NCI-H446 treated with DMSO at 0.1 percent for 48 hours (cell line): ENCODE measurements at regions not wholly inside any gene's neighbourhood (a gene's known extent, or its start where the extent isn't known, plus 50 kb on each side); places are given as distances from the start of the nearest gene placed in this dataset.

Experiments
- DNase-seq: peaks from one replicate; lab custom pipeline; 2025; lab: John Stamatoyannopoulos, UW

DNA sequence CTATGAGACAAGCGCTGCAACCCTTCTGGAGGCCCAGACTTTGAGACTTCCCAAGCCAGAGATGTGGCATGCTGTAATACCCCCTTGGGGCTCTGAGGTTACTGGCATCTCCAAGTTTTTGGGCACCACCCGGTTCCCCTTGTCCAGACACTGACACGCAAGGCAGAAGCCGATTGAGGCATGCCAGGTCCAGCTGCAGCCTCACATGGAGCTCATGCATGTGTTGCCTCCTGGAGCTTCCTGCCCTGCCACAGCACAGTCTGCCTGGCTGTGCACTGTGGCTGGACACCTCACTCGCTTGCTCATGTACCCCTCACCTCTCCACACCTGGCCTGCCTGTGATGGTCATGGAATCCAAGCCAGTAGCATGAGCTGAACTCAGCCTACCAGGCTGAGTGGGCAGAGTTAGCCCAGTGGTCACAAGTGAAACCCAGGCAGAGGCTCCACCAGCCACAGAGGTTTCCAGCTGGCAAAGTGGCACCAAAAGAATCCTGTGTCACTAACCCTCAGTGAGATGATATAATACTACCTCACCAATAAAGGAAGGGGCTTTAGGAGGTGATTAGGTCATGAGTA, 789.2 kb upstream of the INTU start:
- DNase-seq: no peak

DNA sequence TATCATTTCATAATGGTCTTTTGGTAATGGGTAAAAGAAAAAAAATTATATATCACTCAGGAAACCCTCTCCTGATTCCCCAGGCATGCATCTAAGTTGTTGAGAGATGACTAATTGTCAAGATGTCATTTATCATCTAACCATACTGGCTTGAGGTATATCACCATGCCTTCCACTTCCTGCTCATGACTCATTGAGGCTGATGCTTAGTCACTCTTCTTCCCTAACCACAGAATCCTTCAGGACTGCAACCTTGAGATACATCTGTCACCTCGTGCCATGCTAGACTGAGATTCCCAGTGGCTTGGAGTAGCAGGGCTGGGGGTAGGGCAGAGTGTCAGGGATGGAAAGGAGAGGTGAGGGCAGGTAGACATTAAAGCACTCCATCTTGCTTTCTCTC, 782.5 kb upstream of the INTU start:
- peak; percentile 22 for DNase-seq

DNA sequence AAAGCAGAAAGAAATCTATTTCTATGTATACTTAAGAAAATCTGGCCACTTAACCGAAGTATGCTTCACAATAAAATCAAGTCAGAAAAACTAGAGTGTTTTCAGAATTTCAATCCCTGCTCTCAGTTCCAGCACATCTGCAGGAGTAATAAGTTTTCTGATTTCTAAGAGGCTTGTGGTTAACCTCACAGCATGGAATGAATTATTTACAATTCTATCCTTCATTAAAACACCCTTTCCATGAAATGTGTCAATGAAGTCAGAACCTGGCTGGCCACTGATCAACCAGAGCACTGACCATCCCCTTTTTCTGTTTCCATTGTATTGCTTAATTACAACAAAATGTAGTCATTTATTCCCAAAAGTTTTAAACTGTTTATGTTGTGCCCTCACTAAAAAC, 781.4 kb upstream of the INTU start:
- no peak for DNase-seq

DNA sequence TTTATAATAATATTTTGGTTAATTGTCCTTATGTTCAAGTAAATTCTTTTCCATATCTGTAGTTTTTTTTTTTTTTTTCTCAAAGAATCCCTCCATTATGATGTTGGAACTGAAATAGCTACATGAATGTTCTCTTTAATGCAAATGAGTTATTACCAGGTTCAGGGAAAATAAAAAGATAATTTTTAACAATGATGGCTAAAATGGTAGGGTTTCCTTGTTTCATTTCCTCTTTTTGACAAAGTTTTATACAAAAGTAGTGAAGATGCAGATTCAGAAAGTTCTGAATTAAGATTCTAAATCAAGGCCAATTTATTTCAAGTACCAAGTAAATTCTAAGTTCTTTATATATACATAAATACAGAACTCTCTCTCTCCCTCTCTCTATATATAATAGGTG, 779.0 kb upstream of the INTU start:
- no peak for DNase-seq

DNA sequence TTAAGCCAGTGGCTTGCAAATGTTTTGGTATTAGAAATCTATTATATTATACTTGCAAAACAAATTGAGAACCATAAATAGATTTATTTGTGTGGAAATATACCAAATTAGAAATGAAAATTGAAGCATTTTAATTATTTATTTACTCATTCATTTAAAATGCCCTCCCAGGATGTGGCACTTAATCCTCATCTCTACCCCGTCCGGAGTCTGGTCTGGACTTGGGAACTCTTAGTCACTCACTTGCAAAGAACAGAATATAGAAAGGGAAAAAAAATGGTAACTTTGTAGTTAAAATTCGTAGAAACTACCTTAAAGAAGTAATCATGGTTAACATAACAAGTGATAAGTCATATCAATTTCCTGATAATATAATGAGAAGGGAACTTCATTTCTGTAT, 775.9 kb upstream of the INTU start:
- DNase-seq: no peak

DNA sequence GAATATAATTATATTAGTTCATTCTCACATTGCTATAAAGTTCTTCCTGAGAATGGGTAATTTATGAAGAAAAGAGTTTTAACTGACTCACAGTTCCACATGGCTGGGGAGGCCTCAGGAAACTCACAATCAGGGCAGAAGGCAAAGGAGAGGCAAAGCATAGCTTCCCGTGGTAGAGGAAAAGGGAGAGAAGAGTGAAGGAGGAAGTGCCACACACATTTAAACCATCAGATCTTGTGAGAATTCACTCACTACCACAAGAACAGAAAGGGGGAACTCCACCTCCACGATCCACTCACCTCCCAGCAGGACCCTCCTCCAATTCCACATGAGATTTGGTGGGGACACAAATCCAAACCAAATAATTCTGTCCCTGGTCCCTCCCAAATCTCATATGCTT, 773.4 kb upstream of the INTU start:
- DNase-seq: no peak

DNA sequence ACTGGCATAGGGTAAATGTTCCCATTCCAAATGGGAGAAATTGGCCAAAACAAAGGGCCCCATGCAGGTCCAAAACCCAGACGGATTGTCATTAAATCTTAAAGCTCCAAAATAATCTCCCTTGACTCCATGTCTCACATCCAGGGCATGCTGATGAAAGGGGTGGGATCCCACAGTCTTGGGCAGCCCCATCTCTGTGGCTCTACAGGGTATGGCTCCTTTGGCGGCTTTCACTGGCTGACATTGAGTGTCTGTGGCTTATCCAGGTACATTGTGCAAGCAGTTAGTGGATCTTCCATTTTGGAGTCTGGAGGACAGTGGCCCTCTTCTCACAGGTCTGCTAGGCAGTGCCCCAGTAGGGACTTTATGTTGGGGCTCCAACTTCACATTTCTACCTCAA, 772.9 kb upstream of the INTU start:
- no peak for DNase-seq

DNA sequence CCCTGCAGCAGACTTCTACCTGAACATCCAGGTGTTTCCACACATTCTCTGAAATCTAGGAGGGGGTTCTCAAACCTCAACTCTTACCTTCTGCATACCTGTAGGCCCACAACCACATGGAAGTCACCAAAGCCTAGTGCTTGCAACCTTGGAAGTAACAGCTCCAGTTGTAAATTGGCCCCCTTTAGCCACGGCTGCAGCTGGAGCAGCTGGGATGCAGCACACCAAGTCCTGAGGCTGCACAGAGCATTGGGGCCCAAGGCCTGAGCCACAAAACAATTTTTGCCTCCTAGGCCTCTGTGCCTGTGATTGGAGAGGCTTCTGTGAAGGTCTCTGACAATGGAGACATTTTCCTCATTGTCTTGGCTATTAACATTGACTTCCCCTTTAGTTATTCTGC, 772.4 kb upstream of the INTU start:
- no peak for DNase-seq

DNA sequence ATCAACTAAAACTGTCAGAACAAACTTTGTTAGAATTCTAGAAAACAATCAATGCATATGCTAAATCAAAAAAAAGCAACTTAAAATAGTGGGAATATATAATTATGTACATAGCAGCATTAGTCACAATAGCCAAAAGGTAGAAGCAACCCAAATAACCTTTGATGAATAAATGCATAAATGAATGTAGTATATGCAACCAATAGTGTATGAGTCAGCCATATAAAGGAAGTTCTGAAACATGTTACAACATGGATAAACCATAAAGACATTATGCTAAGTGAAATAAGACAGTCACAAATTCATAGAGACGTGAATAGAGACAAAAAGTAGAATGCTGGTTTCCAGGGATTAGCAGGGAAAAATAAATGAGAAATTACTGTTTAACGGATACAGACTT, 762.8 kb upstream of the INTU start:
- no peak for DNase-seq

DNA sequence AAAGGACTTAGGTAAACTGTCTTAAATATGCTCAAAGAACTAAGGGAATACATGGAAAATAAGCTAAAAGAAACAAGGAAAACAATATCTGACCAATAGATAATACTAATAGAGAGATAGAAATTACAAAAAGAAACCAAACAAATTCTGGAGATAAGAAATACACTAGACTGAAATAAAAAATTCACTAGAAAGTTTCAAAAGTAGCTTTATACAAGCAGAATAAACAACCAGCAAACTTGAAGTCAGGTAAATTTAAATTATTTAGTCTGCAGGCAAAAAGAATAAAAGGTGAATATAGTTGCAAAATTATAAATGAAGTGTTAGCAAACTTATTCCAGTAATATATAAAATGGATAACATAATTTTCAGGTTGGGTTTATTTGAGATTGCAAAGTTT, 760.9 kb upstream of the INTU start:
- DNase-seq: no peak

DNA sequence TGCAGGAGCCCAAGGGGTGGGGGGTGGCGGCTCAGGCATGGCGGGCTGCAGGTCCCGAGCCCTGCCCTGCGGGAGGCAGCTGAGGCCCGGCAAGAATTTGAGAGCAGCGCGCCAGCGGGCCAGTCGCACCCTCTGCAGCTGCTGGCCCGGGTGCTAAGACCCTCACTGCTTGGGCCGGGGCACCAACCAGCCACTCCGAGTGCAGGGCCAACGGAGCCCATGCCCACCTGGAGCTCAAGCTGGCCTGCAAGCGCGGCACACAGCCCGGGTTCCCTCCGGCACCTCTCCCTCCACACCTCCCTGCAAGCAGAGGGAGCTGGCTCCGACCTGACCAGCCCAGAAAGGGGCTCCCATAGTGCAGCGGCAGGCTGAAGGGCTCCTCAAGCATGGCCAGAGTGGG, 758.2 kb upstream of the INTU start:
- no peak for DNase-seq

DNA sequence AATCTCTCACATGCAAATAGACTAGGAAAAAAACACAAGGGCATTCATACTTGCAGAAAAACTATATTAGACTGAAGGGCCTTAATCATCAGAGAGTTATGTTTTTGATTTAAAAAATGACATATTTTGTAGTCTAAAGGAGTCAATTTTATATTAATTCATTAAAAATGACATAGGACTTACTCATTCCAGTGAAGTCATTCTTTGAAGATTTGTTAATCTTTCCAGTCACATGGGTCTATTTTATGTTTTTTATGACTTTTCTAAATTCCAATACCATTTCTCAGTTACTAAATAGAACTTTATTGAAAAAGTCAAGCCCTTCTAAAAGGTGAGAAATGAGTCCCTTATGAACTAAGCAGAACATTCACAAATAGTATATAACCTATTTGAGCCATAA, 743.8 kb upstream of the INTU start:
- no peak for DNase-seq

DNA sequence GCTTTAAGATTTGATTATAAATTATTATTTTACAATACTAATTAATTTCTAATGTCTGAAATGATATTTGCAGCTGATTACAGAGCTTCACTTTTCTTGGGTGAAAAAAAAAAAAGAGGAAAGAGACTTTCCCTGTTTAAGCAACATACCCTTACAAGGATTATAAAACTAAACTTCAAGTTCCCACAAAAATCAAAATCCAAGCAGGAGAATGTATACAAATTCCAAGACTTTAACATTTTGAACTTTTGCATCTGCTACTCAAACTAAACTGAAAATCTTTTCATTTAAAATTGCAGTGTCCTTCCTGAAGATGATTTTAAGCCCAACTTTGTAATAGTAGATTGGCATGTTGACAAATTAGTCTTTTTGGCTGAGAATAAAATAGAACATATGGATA, 742.4 kb upstream of the INTU start:
- no peak for DNase-seq

DNA sequence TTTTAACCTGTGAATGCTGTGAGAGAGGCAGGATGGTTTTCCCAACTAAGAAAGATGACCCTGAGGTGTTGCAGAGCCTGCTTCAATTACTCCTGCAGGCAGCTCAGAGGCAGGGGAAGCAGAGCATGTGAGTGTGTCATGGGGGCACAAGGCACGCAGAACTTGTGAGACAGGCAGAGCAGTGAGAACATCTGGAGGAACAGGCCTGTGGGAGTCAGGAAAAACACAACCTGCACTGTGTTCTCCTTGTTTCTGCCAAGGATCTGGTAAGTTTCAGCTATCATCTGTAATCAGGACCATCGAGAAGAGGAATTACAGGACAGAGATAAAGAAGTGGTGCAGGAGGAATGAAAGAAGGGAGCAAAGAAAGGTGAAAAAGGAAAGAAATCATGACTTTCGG, 741.8 kb upstream of the INTU start:
- DNase-seq: no peak

DNA sequence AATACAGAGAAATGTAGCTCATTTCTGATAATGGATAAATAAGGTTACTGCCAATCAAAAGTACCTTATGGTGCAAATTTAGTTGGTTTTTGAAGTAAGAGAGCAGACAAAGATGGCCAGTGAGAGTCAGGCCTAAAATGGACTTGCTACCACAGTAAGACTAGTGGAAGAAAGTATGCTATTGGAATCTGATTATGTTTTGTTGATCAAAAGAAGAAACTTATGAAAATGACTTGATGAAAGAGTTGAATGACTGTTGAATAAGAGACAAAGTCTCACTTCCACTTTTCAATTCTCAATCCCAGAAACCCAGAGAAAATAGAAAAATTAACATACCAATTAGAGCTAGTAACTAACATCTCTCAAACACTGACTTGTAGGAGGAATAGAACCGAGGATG, 737.8 kb upstream of the INTU start:
- no peak for DNase-seq

DNA sequence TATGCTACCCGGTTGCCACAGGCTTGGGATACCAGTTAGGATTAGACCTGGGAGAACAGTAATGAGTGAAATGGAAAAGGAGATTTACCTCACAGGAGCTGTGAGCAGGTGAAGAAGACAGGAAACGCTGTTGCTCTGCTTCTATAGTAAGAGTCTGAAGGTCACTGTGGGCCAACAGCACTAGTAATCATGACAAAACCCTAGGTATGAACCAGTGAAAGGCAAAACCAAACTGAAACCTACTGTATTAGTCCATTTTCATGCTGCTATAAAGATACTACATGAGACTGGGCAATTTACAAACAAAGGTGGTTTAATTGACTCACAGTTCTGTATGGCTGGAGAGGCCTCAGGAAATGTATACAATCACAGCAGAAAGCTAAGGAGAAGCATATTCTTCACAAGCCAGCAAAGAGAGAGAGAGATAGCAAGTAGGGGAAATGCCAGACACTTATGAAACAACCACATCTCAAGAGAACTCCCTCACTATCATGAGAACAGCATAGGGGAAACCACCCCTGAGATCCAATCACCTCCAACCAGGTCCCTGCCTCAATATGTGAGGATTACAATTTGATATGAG, 736.7 kb upstream of the INTU start:
- no peak for DNase-seq

DNA sequence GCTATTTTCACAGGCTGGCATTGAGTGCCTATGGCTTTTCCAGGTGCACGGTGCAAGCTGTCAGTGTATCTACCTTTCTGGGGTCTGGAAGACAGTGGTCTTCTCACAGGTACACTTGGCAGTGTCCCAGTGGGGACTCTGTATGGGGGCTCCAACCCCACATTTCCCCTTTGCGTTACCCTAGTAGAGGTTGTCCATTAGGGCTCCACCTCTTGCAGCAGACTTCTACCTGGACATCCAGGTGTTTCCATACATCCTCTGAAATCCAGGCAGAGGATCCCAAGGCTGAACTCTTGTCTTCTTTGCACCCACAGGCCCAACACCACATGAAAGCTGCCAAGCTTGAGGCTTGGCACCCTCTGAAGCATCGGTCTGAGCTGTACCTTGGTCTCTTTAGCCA, 735.7 kb upstream of the INTU start:
- no peak for DNase-seq

DNA sequence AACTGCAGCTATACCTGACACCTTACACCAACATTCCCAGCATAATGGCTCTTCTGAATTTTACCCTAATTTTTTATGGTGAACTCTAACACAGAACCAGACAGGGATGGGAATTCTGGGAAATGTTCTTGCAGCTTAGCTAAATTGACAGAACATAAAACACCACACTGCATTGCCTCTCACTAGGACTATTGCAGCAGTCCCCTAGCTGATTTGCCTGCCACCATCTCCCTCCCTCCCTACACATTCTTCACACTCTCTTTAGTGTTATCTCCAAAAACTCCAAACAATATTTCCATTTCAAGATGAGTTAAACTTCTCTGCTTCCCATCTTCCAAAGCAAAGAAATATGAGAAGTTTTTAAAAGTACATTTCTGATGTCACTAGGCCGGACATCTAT, 733.9 kb upstream of the INTU start:
- DNase-seq: no peak

DNA sequence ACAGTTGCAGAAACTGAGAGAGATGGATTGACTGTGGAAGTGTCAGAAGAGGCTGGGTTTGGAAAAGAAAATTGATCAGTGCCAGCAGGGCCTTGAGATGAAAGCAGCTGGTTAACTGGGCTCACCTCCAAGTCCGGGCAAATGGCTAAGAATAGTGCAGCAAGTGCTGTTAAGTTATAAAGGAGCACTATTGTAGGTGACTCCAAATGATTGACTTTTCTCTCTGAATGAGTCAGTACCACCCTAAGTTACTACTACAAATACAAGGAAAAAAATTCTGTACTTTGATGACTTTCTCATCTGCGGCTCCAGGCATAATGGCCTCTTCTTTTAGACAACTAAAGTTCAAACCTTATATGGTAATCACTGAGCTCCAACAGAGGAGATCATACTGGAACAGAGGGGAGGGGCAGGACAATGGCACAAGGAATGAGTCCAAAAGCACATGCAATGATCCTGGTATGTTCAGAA, 733.4 kb upstream of the INTU start:
- DNase-seq: peak; percentile 88

DNA sequence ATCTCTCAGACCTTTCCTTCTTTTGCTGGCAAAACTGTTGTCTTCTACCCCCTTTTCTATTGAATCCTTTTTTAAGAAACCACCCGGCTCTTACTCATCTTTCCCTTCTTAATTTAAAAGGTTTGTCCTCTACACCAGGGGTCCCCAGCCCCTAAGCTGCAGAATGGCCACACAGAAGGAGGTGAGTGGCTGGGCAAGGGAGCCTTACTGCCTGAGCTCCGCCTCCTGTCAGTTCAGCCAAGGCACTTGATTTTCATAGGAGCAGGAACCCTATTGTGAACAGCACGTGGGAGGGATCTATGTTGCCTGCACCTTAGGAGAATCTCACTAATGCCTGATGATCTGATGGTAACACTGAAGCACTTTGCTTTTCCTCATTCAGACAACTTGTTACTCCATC, 726.3 kb upstream of the INTU start:
- no peak for DNase-seq

DNA sequence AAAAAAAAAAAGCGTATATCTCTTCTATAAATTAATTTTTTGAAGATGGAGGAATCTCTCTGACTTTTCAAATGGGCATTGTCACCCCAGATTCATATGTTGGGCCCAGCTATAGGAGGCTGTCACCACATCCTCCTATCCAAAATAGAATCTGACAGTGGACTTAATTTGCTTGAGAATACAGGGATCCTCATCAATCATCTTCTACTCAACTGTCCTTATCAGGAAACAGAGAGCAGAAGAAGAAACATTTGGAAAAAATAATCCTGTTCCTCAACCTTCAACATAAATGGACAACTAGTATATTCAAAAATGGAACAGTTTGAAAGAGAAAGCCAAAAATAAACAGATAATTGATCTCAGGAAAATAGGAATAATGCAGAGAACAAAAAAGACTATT, 725.4 kb upstream of the INTU start:
- DNase-seq: no peak

DNA sequence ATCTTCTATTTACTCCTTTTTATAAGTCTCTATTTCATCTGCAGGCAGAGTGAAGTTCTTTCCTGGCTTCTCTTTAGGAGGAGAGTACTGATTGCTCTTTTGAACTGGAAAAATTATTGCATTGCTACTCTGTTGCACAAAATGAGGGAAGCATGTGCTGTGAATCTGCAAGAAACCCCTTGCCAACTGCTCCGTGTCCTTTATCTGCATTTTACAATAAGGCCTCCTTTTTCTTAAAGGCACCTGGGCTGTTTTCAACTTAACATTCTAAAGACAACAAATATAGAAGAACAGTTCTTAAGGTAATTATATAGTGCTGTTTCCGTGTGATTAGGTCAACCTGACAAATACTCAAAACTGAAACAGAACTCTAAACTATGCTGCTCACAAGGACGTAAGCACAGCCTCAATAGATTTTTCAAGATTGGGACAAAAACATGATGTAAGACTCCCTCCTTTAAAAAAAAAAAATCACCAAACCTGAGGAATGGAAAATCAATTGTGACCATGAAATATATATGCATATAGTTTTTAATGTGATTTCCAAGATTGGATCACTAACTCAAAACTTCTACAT, 716.6 kb upstream of the INTU start:
- DNase-seq: no peak

DNA sequence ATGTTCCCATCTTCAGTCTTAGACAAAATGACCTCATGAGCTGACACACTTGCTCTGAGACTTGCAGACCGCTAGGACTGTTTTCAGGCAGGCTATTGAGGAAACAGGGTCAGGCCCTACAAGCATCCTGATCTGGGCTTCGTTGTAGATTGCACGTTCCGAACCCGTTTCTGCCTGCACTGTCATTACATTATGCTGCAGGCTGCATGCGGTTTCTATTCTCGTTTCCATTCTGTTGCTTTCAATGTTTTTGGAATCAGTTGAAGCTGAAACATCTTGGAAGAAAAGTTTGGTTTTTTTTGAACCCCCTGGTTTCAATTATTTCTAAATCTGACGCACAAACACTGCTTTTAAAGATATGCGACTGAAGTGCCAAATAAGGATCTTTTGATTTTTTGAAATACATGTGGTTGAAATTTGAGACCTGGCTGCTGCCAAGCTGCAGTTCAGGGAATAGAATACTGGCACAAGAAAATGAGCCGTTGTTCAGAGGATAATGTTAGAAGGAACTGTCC, 716.1 kb upstream of the INTU start:
- DNase-seq: peak; percentile 41
